ENCODE measurements at regions not wholly inside any gene's neighbourhood (a gene's known extent, or its start where the extent isn't known, plus 50 kb on each side); places are given as distances from the start of the nearest gene placed in this dataset.

- TF ChIP-seq TAF1 (IDR thresholded peaks at IDR 0.05; ENCODE audit: borderline replicate concordance, insufficient read depth, low read length) (no peak), FOXP2 (optimal IDR thresholded peaks at IDR 0.05; ENCODE audit: borderline replicate concordance, extremely low read depth, extremely low read length, insufficient read depth) (no peak), POLR2AphosphoS5 (IDR thresholded peaks at IDR 0.05; ENCODE audit: low read depth, low read length) (no peak), REST (IDR thresholded peaks at IDR 0.05; ENCODE audit: insufficient read depth in 1 of 2, low read depth in 2 of 2, low read length in 2 of 2) (no peak), SIN3A (IDR thresholded peaks at IDR 0.05; ENCODE audit: borderline replicate concordance, insufficient read depth, low read length) (no peak)
Observed at GRCh38 chr2:8527676-8528075, 154.2 kb upstream of the ID2 start.

- TF ChIP-seq REST (IDR thresholded peaks at IDR 0.05; ENCODE audit: insufficient read depth in 1 of 2, low read depth in 2 of 2, low read length in 2 of 2), result no peak
- no peak for TF ChIP-seq FOXP2 (optimal IDR thresholded peaks at IDR 0.05; ENCODE audit: borderline replicate concordance, extremely low read depth, extremely low read length, insufficient read depth)
- TF ChIP-seq TAF1 (IDR thresholded peaks at IDR 0.05; ENCODE audit: borderline replicate concordance, insufficient read depth, low read length), result no peak
Observed at GRCh38 chr2:8528863-8529262, 153.0 kb upstream of the ID2 start.

- TF ChIP-seq POLR2AphosphoS5 (IDR thresholded peaks at IDR 0.05; ENCODE audit: low read depth, low read length) (no peak), SIN3A (IDR thresholded peaks at IDR 0.05; ENCODE audit: borderline replicate concordance, insufficient read depth, low read length) (no peak), TAF1 (IDR thresholded peaks at IDR 0.05; ENCODE audit: borderline replicate concordance, insufficient read depth, low read length) (no peak), FOXP2 (optimal IDR thresholded peaks at IDR 0.05; ENCODE audit: borderline replicate concordance, extremely low read depth, extremely low read length, insufficient read depth) (no peak), REST (IDR thresholded peaks at IDR 0.05; ENCODE audit: insufficient read depth in 1 of 2, low read depth in 2 of 2, low read length in 2 of 2) (no peak)
Observed at GRCh38 chr2:8529706-8530277, 152.1 kb upstream of the ID2 start.

GRCh38 chr2:8531481-8531880 is 150.4 kb upstream of the ID2 start:
- TF ChIP-seq REST (IDR thresholded peaks at IDR 0.05; ENCODE audit: insufficient read depth in 1 of 2, low read depth in 2 of 2, low read length in 2 of 2) (no peak), SIN3A (IDR thresholded peaks at IDR 0.05; ENCODE audit: borderline replicate concordance, insufficient read depth, low read length) (no peak), FOXP2 (optimal IDR thresholded peaks at IDR 0.05; ENCODE audit: borderline replicate concordance, extremely low read depth, extremely low read length, insufficient read depth) (no peak), POLR2AphosphoS5 (IDR thresholded peaks at IDR 0.05; ENCODE audit: low read depth, low read length) (no peak), TAF1 (IDR thresholded peaks at IDR 0.05; ENCODE audit: borderline replicate concordance, insufficient read depth, low read length) (no peak)

- TF ChIP-seq FOXP2 (optimal IDR thresholded peaks at IDR 0.05; ENCODE audit: borderline replicate concordance, extremely low read depth, extremely low read length, insufficient read depth), result no peak
Observed at GRCh38 chr2:8532438-8532837, 149.4 kb upstream of the ID2 start.
